Gastroesophageal sphincter (tissue), 3 donors: ENCODE measurements at regions not wholly inside any gene's neighbourhood (a gene's known extent, or its start where the extent isn't known, plus 50 kb on each side); places are given as distances from the start of the nearest gene placed in this dataset.

Experiments
- EP300 ChIP-seq: sonication (generic); formaldehyde crosslinking; IDR thresholded peaks from one replicate; pipeline ENCODE4 v1.6.1; 2017; ENCODE audit warnings: antibody characterized with exemption, mild to moderate bottlenecking
- POLR2A ChIP-seq, 2 donors: fragments of 450-650 bp; IDR thresholded peaks; one replicate each; pipeline ENCODE4 v1.6.1; 2017; ENCODE audit warnings: antibody characterized with exemption in 2 of 2, mild to moderate bottlenecking in 2 of 2, moderate library complexity in 1 of 2
- POLR2AphosphoS5 ChIP-seq: sonication (generic); formaldehyde crosslinking; IDR thresholded peaks from one replicate; pipeline ENCODE4 v1.6.1; 2017; ENCODE audit warnings: antibody characterized with exemption
- TF ChIP-seq, protein P1 (sequence below), 4 experiments: fragments of 200-600 bp in 2 of 4; fragments of 450-650 bp in 2 of 4; sonication (generic) in 1 of 4; IDR thresholded peaks; one replicate each; pipeline ENCODE4 v1.5.1; 2017 to 2019; ENCODE audit warnings: antibody characterized with exemption in 4 of 4, mild to moderate bottlenecking in 2 of 4, moderate library complexity in 2 of 4

DNA sequence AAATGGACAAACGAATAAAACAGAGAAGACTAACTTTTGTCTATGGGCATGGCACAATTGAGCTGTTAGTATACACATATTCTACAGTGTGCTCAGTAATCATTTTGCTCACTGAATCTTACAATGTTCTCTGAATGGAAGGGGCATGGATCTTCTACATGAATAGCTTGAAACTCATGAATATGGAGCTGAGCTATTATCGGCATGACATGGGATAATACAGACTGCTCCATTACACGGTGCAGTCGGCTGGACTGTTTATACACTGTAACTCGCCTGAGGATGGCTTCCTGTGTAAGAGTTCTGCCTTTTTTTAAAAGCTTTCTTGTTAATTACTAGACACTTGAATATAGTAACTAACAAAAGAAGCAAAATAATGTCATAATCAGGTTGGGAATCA, 368.5 kb upstream of the MAD2L1 start:
- TF ChIP-seq POLR2A (IDR thresholded peaks at IDR 0.05): no peak
- TF ChIP-seq, protein P1, sequence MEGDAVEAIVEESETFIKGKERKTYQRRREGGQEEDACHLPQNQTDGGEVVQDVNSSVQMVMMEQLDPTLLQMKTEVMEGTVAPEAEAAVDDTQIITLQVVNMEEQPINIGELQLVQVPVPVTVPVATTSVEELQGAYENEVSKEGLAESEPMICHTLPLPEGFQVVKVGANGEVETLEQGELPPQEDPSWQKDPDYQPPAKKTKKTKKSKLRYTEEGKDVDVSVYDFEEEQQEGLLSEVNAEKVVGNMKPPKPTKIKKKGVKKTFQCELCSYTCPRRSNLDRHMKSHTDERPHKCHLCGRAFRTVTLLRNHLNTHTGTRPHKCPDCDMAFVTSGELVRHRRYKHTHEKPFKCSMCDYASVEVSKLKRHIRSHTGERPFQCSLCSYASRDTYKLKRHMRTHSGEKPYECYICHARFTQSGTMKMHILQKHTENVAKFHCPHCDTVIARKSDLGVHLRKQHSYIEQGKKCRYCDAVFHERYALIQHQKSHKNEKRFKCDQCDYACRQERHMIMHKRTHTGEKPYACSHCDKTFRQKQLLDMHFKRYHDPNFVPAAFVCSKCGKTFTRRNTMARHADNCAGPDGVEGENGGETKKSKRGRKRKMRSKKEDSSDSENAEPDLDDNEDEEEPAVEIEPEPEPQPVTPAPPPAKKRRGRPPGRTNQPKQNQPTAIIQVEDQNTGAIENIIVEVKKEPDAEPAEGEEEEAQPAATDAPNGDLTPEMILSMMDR (IDR thresholded peaks at IDR 0.05): no peak
- TF ChIP-seq POLR2AphosphoS5: no peak
- TF ChIP-seq EP300: no peak
